GM23338 (cell line): ENCODE measurements at regions not wholly inside any gene's neighbourhood (a gene's known extent, or its start where the extent isn't known, plus 50 kb on each side); places are given as distances from the start of the nearest gene placed in this dataset.
"Not testable (repeated sequence)": the region's sequence is repeated elsewhere in the genome, so short reads cannot be mapped to it uniquely, and the experiment has no call there.

Experiments used
- ATAC-seq: fragments of 200-7000 bp; cut with Tn5 transposase; 3 replicates; pipeline ENCODE4 v1.9.1; 2020
- DNase-seq: peaks from one replicate; pipeline ENCODE4 v3.0.0-alpha.2; 2015; ENCODE audit warnings: low spot score
- H2AFZ ChIP-seq: fragments of 200-600 bp; sonication (generic); 2 replicates; pipeline ENCODE4 v1.8.0; 2016; ENCODE audit warnings: antibody characterized with exemption, mild to moderate bottlenecking, moderate library complexity
- H3F3A ChIP-seq: fragments of 200-600 bp; sonication (generic); replicated peaks from 2 replicates; pipeline ENCODE4 v1.8.0; 2017; ENCODE audit warnings: antibody characterized with exemption, mixed run types, low read depth
- H3K27ac ChIP-seq: fragments of 200-600 bp; sonication (generic); 2 replicates; pipeline ENCODE4 v1.6.1; 2016; ENCODE audit warnings: low read depth
- H3K27me3 ChIP-seq: fragments of 200-600 bp; sonication (generic); 2 replicates; pipeline ENCODE4 v1.8.0; 2016; ENCODE audit warnings: mild to moderate bottlenecking, mixed run types, moderate library complexity; ENCODE audit not compliant: insufficient read depth
- H3K36me3 ChIP-seq: fragments of 200-600 bp; sonication (generic); 2 replicates; pipeline ENCODE4 v1.8.0; 2016; ENCODE audit warnings: mild to moderate bottlenecking; ENCODE audit not compliant: insufficient read depth
- H3K4me1 ChIP-seq: fragments of 200-600 bp; sonication (generic); 2 replicates; pipeline ENCODE4 v1.8.0; 2016; ENCODE audit warnings: mild to moderate bottlenecking, moderate library complexity; ENCODE audit not compliant: insufficient read depth
- H3K4me2 ChIP-seq: fragments of 200-600 bp; sonication (generic); 2 replicates; pipeline ENCODE4 v1.7.1; 2017; ENCODE audit warnings: mixed run types
- H3K4me3 ChIP-seq: fragments of 200-600 bp; sonication (generic); 2 replicates; pipeline ENCODE4 v1.6.1; 2016; ENCODE audit warnings: mixed run types
- H3K79me2 ChIP-seq: fragments of 200-600 bp; sonication (generic); replicated peaks from 2 replicates; pipeline ENCODE4 v1.8.0; 2017; ENCODE audit warnings: mild to moderate bottlenecking; ENCODE audit not compliant: insufficient read depth
- H3K9me2 ChIP-seq: fragments of 200-600 bp; sonication (generic); 2 replicates; pipeline ENCODE4 v1.8.0; 2017; ENCODE audit not compliant: insufficient read depth
- H4K20me1 ChIP-seq: fragments of 200-600 bp; sonication (generic); replicated peaks from 2 replicates; pipeline ENCODE4 v1.8.0; 2017; ENCODE audit warnings: mild to moderate bottlenecking; ENCODE audit not compliant: insufficient read depth
- H3K27ac Mint-ChIP-seq: 2 replicates; pipeline ENCODE4 v1.8.0; 2020; ENCODE audit warnings: inconsistent platforms, mild to moderate bottlenecking, moderate library complexity, mixed read lengths
- H3K27me3 Mint-ChIP-seq: 3 replicates; pipeline ENCODE4 v1.8.0; 2022; ENCODE audit warnings: low read depth, mild to moderate bottlenecking, moderate library complexity, mixed read lengths, inconsistent platforms; ENCODE audit not compliant: insufficient read depth, poor library complexity
- H3K36me3 Mint-ChIP-seq: 3 replicates; pipeline ENCODE4 v1.8.0; 2021; ENCODE audit warnings: low read depth, mild to moderate bottlenecking, inconsistent platforms, moderate library complexity, mixed read lengths
- H3K4me1 Mint-ChIP-seq: 3 replicates; pipeline ENCODE4 v1.8.0; 2020; ENCODE audit warnings: mild to moderate bottlenecking, inconsistent platforms, mixed read lengths
- H3K4me3 Mint-ChIP-seq: 3 replicates; pipeline ENCODE4 v1.8.0; 2021; ENCODE audit warnings: moderate library complexity, mild to moderate bottlenecking, inconsistent platforms, mixed read lengths
- H3K9me3 Mint-ChIP-seq: 3 replicates; pipeline ENCODE4 v1.8.0; 2020; ENCODE audit warnings: moderate library complexity, mild to moderate bottlenecking, inconsistent platforms, mixed read lengths
- EZH2 ChIP-seq: fragments of 200-600 bp; sonication (generic); IDR thresholded peaks from one replicate; pipeline ENCODE4 v1.8.0; 2017; ENCODE audit warnings: antibody characterized with exemption, mild to moderate bottlenecking, low read depth; ENCODE audit not compliant: unreplicated experiment
- EZH2phosphoT487 ChIP-seq: fragments of 200-600 bp; sonication (generic); IDR thresholded peaks from one replicate; pipeline ENCODE4 v1.8.1; 2018; ENCODE audit warnings: antibody characterized with exemption; ENCODE audit not compliant: unreplicated experiment
- JUNB ChIP-seq: IDR thresholded peaks from one replicate; pipeline ENCODE4 v1.6.1; 2016; ENCODE audit warnings: antibody characterized with exemption; ENCODE audit not compliant: unreplicated experiment
- NANOG ChIP-seq: IDR thresholded peaks from 2 replicates; pipeline ENCODE4 v1.6.1; 2016; ENCODE audit warnings: antibody characterized with exemption, borderline replicate concordance
- POLR2AphosphoS5 ChIP-seq: IDR thresholded peaks from 2 replicates; pipeline ENCODE4 v1.6.1; 2016; ENCODE audit warnings: antibody characterized with exemption, low read depth
- STAT1 ChIP-seq: IDR thresholded peaks from one replicate; pipeline ENCODE4 v1.6.1; 2016; ENCODE audit warnings: antibody characterized with exemption; ENCODE audit not compliant: unreplicated experiment
- ZNF114 ChIP-seq: fragments of 250-450 bp; sonication (Bioruptor Pico); IDR thresholded peaks from 2 replicates; pipeline ENCODE4 v1.5.0; 2020; ENCODE audit warnings: mild to moderate bottlenecking, moderate library complexity
- ZNF331 ChIP-seq: fragments of 250-450 bp; sonication (Bioruptor Pico); IDR thresholded peaks from 2 replicates; pipeline ENCODE4 v1.5.0; 2020; ENCODE audit warnings: low read depth, mild to moderate bottlenecking, moderate library complexity
- ZNF462 ChIP-seq: fragments of 250-450 bp; sonication (Bioruptor Pico); IDR thresholded peaks from 2 replicates; pipeline ENCODE4 v1.5.0; 2020; ENCODE audit warnings: mild to moderate bottlenecking, moderate library complexity
- TF ChIP-seq, protein P1 (sequence below): IDR thresholded peaks from 2 replicates; pipeline ENCODE4 v1.6.1; 2016; ENCODE audit warnings: antibody characterized with exemption

- TF ChIP-seq ZNF462 = no peak
- TF ChIP-seq, protein P1, sequence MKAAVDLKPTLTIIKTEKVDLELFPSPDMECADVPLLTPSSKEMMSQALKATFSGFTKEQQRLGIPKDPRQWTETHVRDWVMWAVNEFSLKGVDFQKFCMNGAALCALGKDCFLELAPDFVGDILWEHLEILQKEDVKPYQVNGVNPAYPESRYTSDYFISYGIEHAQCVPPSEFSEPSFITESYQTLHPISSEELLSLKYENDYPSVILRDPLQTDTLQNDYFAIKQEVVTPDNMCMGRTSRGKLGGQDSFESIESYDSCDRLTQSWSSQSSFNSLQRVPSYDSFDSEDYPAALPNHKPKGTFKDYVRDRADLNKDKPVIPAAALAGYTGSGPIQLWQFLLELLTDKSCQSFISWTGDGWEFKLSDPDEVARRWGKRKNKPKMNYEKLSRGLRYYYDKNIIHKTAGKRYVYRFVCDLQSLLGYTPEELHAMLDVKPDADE = no peak
- TF ChIP-seq EZH2phosphoT487 = no peak
- TF ChIP-seq EZH2 = no peak
- no peak for TF ChIP-seq ZNF114 (CRISPR knock-in tag)
- TF ChIP-seq NANOG = no peak
- TF ChIP-seq POLR2AphosphoS5 = no peak
- no peak for TF ChIP-seq ZNF331 (CRISPR knock-in tag)
- TF ChIP-seq JUNB = no peak
- no peak for TF ChIP-seq STAT1
Measured at GRCh38 chr12:46546634-46547273, 174.2 kb upstream of the SLC38A2 start (continued).

GRCh38 chr12:46543378-46543795 lies 170.8 kb upstream of the SLC38A2 start:
- not testable (repeated sequence) for ATAC-seq, H3K79me2 ChIP-seq, H3K4me3 Mint-ChIP-seq, H3F3A ChIP-seq, H3K36me3 ChIP-seq, H3K27me3 Mint-ChIP-seq, H3K27ac Mint-ChIP-seq, H3K27ac ChIP-seq, H3K4me1 Mint-ChIP-seq, H3K4me3 ChIP-seq, DNase-seq, H2AFZ ChIP-seq, H4K20me1 ChIP-seq, H3K4me2 ChIP-seq, H3K4me1 ChIP-seq, H3K27me3 ChIP-seq
- H3K9me3 Mint-ChIP-seq = peaks cover 47% of the 10 kb centered on the region
- 0 out of 2 replicates have a peak, but pooled peaks cover 10% of the 10 kb centered on the region for H3K9me2 ChIP-seq
- H3K36me3 Mint-ChIP-seq = peaks cover 37% of the 10 kb centered on the region
